HCT116 (cell line): ENCODE measurements at regions not wholly inside any gene's neighbourhood (a gene's known extent, or its start where the extent isn't known, plus 50 kb on each side); places are given as distances from the start of the nearest gene placed in this dataset.

Source experiments
- ATAC-seq: fragments of 200-7000 bp; cut with Tn5 transposase; 2 replicates; pipeline ENCODE4 v1.9.1; 2020; ENCODE audit warnings: mild to moderate bottlenecking, moderate library complexity
- BruUV-seq: library from RNA; stranded (reverse); fragments of 400-500 nt; replicated peaks from 2 replicates; lab custom pipeline; 2021; lab: Mats Ljungman, UMichigan
- CTCF ChIA-PET: fragments of 300-600 bp; sonication (Branson Sonifier 250); formaldehyde crosslinking; loops from one replicate; lab custom pipeline; 2021; ENCODE audit warnings: antibody characterized with exemption; lab: Charles Lee
- POLR2A ChIA-PET: fragments of 300-600, 350-600 bp; sonication (Branson Sonifier 250); formaldehyde crosslinking; loops from one replicate; lab custom pipeline; 2021; ENCODE audit warnings: antibody characterized with exemption; lab: Charles Lee
- RAD21 ChIA-PET, 2 experiments: fragments of 300-600 bp; sonication (Branson Sonifier 250); formaldehyde crosslinking; loops; one replicate each; lab custom pipeline; 2023; ENCODE audit warnings: low total read pairs in 2 of 2; ENCODE audit not compliant: uncharacterized antibody in 2 of 2, unreplicated experiment in 2 of 2, low non-redundant PET in 1 of 2; lab: Charles Lee
- DNase-seq: peaks from one replicate; pipeline ENCODE4 v3.0.0-alpha.2; 2010; ENCODE audit warnings: low read depth, low spot score
- H2AFZ ChIP-seq: fragments of 200-600 bp; shearing (Covaris generic), sonication (generic); 2 replicates; pipeline ENCODE4 v1.6.1; 2017; ENCODE audit warnings: low read depth, mixed run types, mixed read lengths, antibody characterized with exemption, low read length; ENCODE audit not compliant: poor library complexity, severe bottlenecking
- H3K27ac ChIP-seq: 2 replicates; pipeline ENCODE4 v1.5.1; 2012; ENCODE audit warnings: low read depth, low read length
- H3K27me3 ChIP-seq: fragments of 200-600 bp; sonication (generic); 2 replicates; pipeline ENCODE4 v1.6.1; 2016; ENCODE audit warnings: mixed run types, low read length, mixed read lengths; ENCODE audit not compliant: insufficient read depth
- H3K36me3 ChIP-seq, 2 experiments: fragments of 200-500 bp in 1 of 2; fragments of 200-600 bp in 1 of 2; sonication (Bioruptor generic) in 1 of 2; sonication (generic) in 1 of 2; 2 replicates each; pipeline versions ENCODE4 v1.5.1 to v1.6.1; 2014 to 2016; ENCODE audit warnings: low read length in 2 of 2, inconsistent platforms in 1 of 2, mixed read lengths in 1 of 2, mixed run types in 1 of 2; ENCODE audit not compliant: insufficient read depth in 2 of 2, control insufficient read depth in 1 of 2
- H3K4me1 ChIP-seq, 2 experiments: fragments of 200-600 bp in 1 of 2; sonication (generic) in 1 of 2; 2 replicates each; pipeline versions ENCODE4 v1.5.1 to v1.6.1; 2012 to 2017; ENCODE audit warnings: low read length in 2 of 2, inconsistent platforms in 1 of 2, mild to moderate bottlenecking in 1 of 2, mixed read lengths in 1 of 2, mixed run types in 1 of 2, moderate library complexity in 1 of 2; ENCODE audit not compliant: insufficient read depth in 2 of 2, control insufficient read depth in 1 of 2
- H3K4me2 ChIP-seq: fragments of 200-600 bp; sonication (generic); 2 replicates; pipeline ENCODE4 v1.6.1; 2017; ENCODE audit warnings: mixed run types, low read length, mixed read lengths
- H3K4me3 ChIP-seq, 2 experiments: fragments of 200-600 bp in 1 of 2; sonication (generic) in 1 of 2; replicated peaks in 1 of 2; 2 replicates each; pipeline ENCODE4 v1.5.1; 2011 to 2016; ENCODE audit warnings: low read length in 2 of 2, control low read depth in 1 of 2, low read depth in 1 of 2, mild to moderate bottlenecking in 1 of 2, mixed read lengths in 1 of 2, mixed run types in 1 of 2
- H3K79me2 ChIP-seq: fragments of 200-600 bp; sonication (generic); 2 replicates; pipeline ENCODE4 v1.6.1; 2017; ENCODE audit warnings: mild to moderate bottlenecking, mixed run types, low read length, moderate library complexity, mixed read lengths; ENCODE audit not compliant: insufficient read depth
- H3K9ac ChIP-seq: fragments of 200-600 bp; sonication (generic); 2 replicates; pipeline ENCODE4 v1.6.1; 2016; ENCODE audit warnings: low read length, mixed read lengths
- H3K9me2 ChIP-seq: fragments of 200-600 bp; sonication (generic), shearing (Covaris generic); 2 replicates; pipeline ENCODE4 v1.6.1; 2017; ENCODE audit warnings: mixed run types, mild to moderate bottlenecking, moderate library complexity; ENCODE audit not compliant: insufficient read depth
- H3K9me3 ChIP-seq, 2 experiments: fragments of 200-500 bp in 1 of 2; fragments of 200-600 bp in 1 of 2; sonication (Bioruptor generic) in 1 of 2; sonication (generic) in 1 of 2; 2 replicates each; pipeline ENCODE4 v1.6.1; 2014 to 2017; ENCODE audit warnings: low read length in 2 of 2, mixed read lengths in 2 of 2, inconsistent platforms in 1 of 2, low read depth in 1 of 2, mild to moderate bottlenecking in 1 of 2, mixed run types in 1 of 2, moderate library complexity in 1 of 2; ENCODE audit not compliant: control insufficient read depth in 1 of 2, insufficient read depth in 1 of 2
- H4K20me1 ChIP-seq: fragments of 200-600 bp; sonication (generic), shearing (Covaris generic); 2 replicates; pipeline ENCODE4 v1.6.1; 2017; ENCODE audit warnings: mixed run types, mild to moderate bottlenecking, moderate library complexity; ENCODE audit not compliant: insufficient read depth
- CBX3 ChIP-seq: IDR thresholded peaks from 2 replicates; pipeline ENCODE4 v1.6.1; 2012; ENCODE audit warnings: low read depth
- CEBPB ChIP-seq: IDR thresholded peaks from 2 replicates; pipeline ENCODE4 v1.6.1; 2012; ENCODE audit warnings: low read depth
- EGR1 ChIP-seq: IDR thresholded peaks from 2 replicates; pipeline ENCODE4 v1.6.1; 2012; ENCODE audit warnings: low read depth
- ELF1 ChIP-seq: IDR thresholded peaks from 2 replicates; pipeline ENCODE4 v1.6.1; 2012; ENCODE audit warnings: low read depth, borderline replicate concordance
- FOSL1 ChIP-seq: IDR thresholded peaks from 2 replicates; pipeline ENCODE4 v1.6.1; 2012; ENCODE audit warnings: low read depth
- POLR2A ChIP-seq: IDR thresholded peaks from 2 replicates; pipeline ENCODE4 v1.7.0; 2011; ENCODE audit warnings: borderline replicate concordance; ENCODE audit not compliant: insufficient read depth, insufficient read length; ENCODE audit errors: extremely low read depth
- RAD21 ChIP-seq: IDR thresholded peaks from 2 replicates; pipeline ENCODE4 v1.6.1; 2012; ENCODE audit warnings: low read depth, mild to moderate bottlenecking
- SIN3A ChIP-seq: IDR thresholded peaks from 2 replicates; pipeline ENCODE4 v1.6.1; 2012; ENCODE audit warnings: low read depth
- SP1 ChIP-seq: IDR thresholded peaks from 2 replicates; pipeline ENCODE4 v1.6.1; 2012; ENCODE audit warnings: low read depth
- SRF ChIP-seq: IDR thresholded peaks from 2 replicates; pipeline ENCODE4 v1.6.1; 2012; ENCODE audit warnings: low read depth
- TCF7L2 ChIP-seq: IDR thresholded peaks from 2 replicates; pipeline ENCODE4 v1.7.0; 2011; ENCODE audit warnings: borderline replicate concordance, inconsistent platforms; ENCODE audit not compliant: insufficient read depth, insufficient read length; ENCODE audit errors: extremely low read depth
- YY1 ChIP-seq: IDR thresholded peaks from 2 replicates; pipeline ENCODE4 v1.6.1; 2011; ENCODE audit warnings: low read length, low read depth, moderate library complexity, mild to moderate bottlenecking; ENCODE audit not compliant: insufficient replicate concordance; ENCODE audit errors: extremely low read depth
- ZFX ChIP-seq: fragments of 450-650 bp; IDR thresholded peaks from 2 replicates; pipeline ENCODE4 v1.6.1; 2017
- intact Hi-C: fragments of 100-400 bp; cut with micrococcal nuclease; formaldehyde crosslinking; loops from 2 replicates; pipeline ENCODE4 v1.10.0; 2022
- TF ChIP-seq, protein P1 (sequence below): IDR thresholded peaks from 2 replicates; pipeline ENCODE4 v1.6.1; 2012; ENCODE audit warnings: low read depth
- TF ChIP-seq, protein P2 (sequence below): IDR thresholded peaks from 2 replicates; pipeline ENCODE4 v1.6.1; 2012
- TF ChIP-seq, protein P3 (sequence below), 3 experiments: fragments of 200-600 bp in 1 of 3; sonication (generic) in 1 of 3; IDR thresholded peaks in 2 of 3; conservative IDR thresholded peaks in 1 of 3; 2 replicates each; pipeline ENCODE4 v1.5.1; 2012 to 2017; ENCODE audit warnings: low read depth in 2 of 3, low read length in 2 of 3, antibody characterized with exemption in 1 of 3, borderline replicate concordance in 1 of 3, control low read depth in 1 of 3, mild to moderate bottlenecking in 1 of 3, mixed read lengths in 1 of 3, mixed run types in 1 of 3, moderate library complexity in 1 of 3; ENCODE audit not compliant: insufficient read depth in 1 of 3
- TF ChIP-seq, protein P4 (sequence below): IDR thresholded peaks from 2 replicates; pipeline ENCODE4 v1.6.1; 2012

DNA sequence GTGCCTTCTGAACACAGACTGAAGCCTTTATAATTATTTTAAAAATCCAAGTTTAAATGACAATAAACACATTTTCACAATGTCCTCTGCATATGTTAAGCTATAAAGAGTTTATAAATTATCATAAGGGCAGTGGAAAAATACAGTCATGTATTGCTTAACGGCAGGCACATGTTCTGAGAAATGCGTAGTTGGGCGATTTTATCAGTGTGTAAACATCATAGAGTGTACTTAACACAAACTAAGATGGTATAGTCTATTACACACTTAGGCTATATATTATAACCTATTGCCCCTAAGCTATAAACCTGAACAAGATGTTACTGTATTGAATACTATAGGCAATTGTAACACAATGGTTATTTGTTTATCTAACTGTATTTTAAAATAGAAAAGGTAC lies 254.7 kb downstream of the GABRG1 start:
- peaks cover 0 to 13% of the 10 kb centered on the region in 2 experiments; a peak in 3 of 4 replicates for H3K9me3 ChIP-seq
- no peak overlapping the region for H3K9ac ChIP-seq
- no peaks in the 10 kb centered on the region for H3K4me1 ChIP-seq
- no peaks in the 10 kb centered on the region for H3K27me3 ChIP-seq
- no TSS peak for BruUV-seq
- intact Hi-C loops = no loop called here
- no peak for ATAC-seq
- no peaks in the 10 kb centered on the region for H3K36me3 ChIP-seq
- CTCF ChIA-PET = no interaction called here
- RAD21 ChIA-PET = no interaction called here
- POLR2A ChIA-PET = no interaction called here
- TF ChIP-seq SP1 (no peak), RAD21 (no peak), ELF1 (no peak)
- H3K9me2 ChIP-seq = no peaks in the 10 kb centered on the region
- no peaks in the 10 kb centered on the region for H4K20me1 ChIP-seq
- no peak overlapping the region for H3K4me3 ChIP-seq
- no peak overlapping the region for H2AFZ ChIP-seq
- no peak for DNase-seq
- H3K4me2 ChIP-seq = no peak overlapping the region
- no peaks in the 10 kb centered on the region for H3K79me2 ChIP-seq
- H3K27ac ChIP-seq = no peak overlapping the region

DNA sequence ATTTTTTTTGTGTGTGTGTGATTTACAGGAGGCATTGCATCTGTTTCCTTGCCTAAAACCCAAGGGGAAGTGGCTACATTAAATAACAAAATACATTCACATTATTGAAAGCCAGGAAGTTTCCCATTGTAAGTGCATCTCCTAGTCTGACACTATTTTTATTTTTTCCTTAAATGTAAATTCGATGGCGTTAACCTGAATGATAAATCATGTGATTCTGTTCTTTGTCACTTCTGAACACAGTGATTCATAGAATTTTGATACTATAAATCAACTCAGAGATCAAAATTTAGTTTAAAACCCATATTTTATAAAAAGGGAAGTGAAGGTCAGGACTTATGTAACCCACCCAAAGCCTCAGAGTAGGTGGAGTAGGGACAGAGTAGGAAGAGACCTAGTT lies 258.1 kb downstream of the GABRG1 start:
- H3K4me3 ChIP-seq = no peak overlapping the region
- H3K4me1 ChIP-seq = no peaks in the 10 kb centered on the region
- H3K9me2 ChIP-seq = no peaks in the 10 kb centered on the region
- no peak overlapping the region for H3K9ac ChIP-seq
- H3K4me2 ChIP-seq = no peak overlapping the region
- H3K36me3 ChIP-seq = no peaks in the 10 kb centered on the region
- intact Hi-C loops = no loop called here
- no peaks in the 10 kb centered on the region for H4K20me1 ChIP-seq
- ATAC-seq (no peak), DNase-seq (no peak)
- BruUV-seq = no TSS peak
- H3K9me3 ChIP-seq = peaks cover 3 to 9% of the 10 kb centered on the region in 2 experiments; a peak in 2 of 4 replicates
- CTCF ChIA-PET = no interaction called here
- H3K79me2 ChIP-seq = no peaks in the 10 kb centered on the region
- POLR2A ChIA-PET = no interaction called here
- no peak overlapping the region for H2AFZ ChIP-seq
- RAD21 ChIA-PET = no interaction called here
- no peaks in the 10 kb centered on the region for H3K27me3 ChIP-seq
- H3K27ac ChIP-seq = no peak overlapping the region
- TF ChIP-seq ELF1 = no peak
- no peak for TF ChIP-seq SP1
- TF ChIP-seq ZFX = no peak
- TF ChIP-seq POLR2A = no peak
- no peak for TF ChIP-seq CEBPB
- TF ChIP-seq, protein P1, sequence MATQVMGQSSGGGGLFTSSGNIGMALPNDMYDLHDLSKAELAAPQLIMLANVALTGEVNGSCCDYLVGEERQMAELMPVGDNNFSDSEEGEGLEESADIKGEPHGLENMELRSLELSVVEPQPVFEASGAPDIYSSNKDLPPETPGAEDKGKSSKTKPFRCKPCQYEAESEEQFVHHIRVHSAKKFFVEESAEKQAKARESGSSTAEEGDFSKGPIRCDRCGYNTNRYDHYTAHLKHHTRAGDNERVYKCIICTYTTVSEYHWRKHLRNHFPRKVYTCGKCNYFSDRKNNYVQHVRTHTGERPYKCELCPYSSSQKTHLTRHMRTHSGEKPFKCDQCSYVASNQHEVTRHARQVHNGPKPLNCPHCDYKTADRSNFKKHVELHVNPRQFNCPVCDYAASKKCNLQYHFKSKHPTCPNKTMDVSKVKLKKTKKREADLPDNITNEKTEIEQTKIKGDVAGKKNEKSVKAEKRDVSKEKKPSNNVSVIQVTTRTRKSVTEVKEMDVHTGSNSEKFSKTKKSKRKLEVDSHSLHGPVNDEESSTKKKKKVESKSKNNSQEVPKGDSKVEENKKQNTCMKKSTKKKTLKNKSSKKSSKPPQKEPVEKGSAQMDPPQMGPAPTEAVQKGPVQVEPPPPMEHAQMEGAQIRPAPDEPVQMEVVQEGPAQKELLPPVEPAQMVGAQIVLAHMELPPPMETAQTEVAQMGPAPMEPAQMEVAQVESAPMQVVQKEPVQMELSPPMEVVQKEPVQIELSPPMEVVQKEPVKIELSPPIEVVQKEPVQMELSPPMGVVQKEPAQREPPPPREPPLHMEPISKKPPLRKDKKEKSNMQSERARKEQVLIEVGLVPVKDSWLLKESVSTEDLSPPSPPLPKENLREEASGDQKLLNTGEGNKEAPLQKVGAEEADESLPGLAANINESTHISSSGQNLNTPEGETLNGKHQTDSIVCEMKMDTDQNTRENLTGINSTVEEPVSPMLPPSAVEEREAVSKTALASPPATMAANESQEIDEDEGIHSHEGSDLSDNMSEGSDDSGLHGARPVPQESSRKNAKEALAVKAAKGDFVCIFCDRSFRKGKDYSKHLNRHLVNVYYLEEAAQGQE = no peak
- TF ChIP-seq, protein P2, sequence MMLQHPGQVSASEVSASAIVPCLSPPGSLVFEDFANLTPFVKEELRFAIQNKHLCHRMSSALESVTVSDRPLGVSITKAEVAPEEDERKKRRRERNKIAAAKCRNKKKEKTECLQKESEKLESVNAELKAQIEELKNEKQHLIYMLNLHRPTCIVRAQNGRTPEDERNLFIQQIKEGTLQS = no peak
- no peak for TF ChIP-seq SIN3A
- no peak for TF ChIP-seq YY1
- no peak for TF ChIP-seq SRF
- TF ChIP-seq RAD21 = no peak
- TF ChIP-seq, protein P3, sequence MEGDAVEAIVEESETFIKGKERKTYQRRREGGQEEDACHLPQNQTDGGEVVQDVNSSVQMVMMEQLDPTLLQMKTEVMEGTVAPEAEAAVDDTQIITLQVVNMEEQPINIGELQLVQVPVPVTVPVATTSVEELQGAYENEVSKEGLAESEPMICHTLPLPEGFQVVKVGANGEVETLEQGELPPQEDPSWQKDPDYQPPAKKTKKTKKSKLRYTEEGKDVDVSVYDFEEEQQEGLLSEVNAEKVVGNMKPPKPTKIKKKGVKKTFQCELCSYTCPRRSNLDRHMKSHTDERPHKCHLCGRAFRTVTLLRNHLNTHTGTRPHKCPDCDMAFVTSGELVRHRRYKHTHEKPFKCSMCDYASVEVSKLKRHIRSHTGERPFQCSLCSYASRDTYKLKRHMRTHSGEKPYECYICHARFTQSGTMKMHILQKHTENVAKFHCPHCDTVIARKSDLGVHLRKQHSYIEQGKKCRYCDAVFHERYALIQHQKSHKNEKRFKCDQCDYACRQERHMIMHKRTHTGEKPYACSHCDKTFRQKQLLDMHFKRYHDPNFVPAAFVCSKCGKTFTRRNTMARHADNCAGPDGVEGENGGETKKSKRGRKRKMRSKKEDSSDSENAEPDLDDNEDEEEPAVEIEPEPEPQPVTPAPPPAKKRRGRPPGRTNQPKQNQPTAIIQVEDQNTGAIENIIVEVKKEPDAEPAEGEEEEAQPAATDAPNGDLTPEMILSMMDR (IDR thresholded peaks at IDR 0.05 in 2 of 3, conservative IDR thresholded peaks at IDR 0.05 in 1 of 3; ENCODE audit: borderline replicate concordance in 1 of 3, insufficient read depth in 1 of 3, low read depth in 2 of 3, low read length in 2 of 3) = no peak
- TF ChIP-seq, protein P4, sequence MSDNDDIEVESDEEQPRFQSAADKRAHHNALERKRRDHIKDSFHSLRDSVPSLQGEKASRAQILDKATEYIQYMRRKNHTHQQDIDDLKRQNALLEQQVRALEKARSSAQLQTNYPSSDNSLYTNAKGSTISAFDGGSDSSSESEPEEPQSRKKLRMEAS = no peak
- no peak for TF ChIP-seq TCF7L2
- no peak for TF ChIP-seq CBX3
- TF ChIP-seq EGR1 = no peak
- TF ChIP-seq FOSL1 = no peak
